ENCODE measurements at regions not wholly inside any gene's neighbourhood (a gene's known extent, or its start where the extent isn't known, plus 50 kb on each side); places are given as distances from the start of the nearest gene placed in this dataset.

DNA sequence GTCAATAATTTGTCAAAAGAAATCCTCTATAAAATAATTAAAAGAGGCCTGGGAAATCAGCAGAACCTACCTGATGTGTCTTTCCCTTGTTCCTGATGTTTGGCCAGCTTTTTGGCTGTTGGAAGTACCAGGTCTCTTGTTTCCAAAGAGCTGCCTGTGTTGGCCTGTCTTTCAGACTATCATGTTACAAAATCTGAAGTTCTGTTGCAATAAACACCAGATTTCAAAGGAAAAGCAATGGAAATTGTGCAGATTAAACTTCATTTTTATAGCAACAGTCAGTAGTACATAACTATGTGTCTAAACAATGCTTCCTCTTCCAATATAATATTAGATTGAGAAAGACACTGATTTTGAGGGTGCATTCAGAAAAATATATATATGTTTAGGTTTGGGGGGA lies 647.2 kb upstream of the CXADR start:
- Mint-ChIP-seq H3K4me3 (no peak overlapping the region), H3K36me3 (no peaks in the 10 kb centered on the region), H3K9me3 (ENCODE audit: low read depth) (peaks cover 7% of the 10 kb centered on the region), H3K4me1 (ENCODE audit: low read depth) (no peaks in the 10 kb centered on the region), H3K27me3 (no peaks in the 10 kb centered on the region), H3K27ac (no peak overlapping the region)

DNA sequence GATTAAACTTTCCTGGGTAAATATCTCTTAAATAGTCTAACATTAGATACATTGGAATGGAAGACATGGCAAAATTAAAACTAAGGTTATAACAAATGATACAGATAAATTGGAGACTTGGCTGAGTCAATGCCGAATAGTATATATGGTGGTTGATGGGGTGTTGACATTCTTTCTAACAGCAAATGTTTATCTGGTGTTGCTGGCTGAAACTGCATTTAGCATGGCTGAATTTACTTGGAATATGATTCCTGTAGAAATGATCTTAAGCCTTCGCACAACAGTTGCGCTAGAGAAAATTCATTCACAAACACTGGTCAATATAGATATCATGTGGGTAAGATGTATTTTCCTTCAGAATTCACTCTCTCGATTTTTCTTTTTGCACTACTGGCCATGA lies 646.0 kb upstream of the CXADR start:
- H3K36me3 Mint-ChIP-seq: no peaks in the 10 kb centered on the region
- H3K27me3 Mint-ChIP-seq: no peaks in the 10 kb centered on the region
- peaks cover under 1% of the 10 kb centered on the region for H3K9me3 Mint-ChIP-seq (ENCODE audit: low read depth)
- no peak overlapping the region for H3K27ac Mint-ChIP-seq
- no peaks in the 10 kb centered on the region for H3K4me1 Mint-ChIP-seq (ENCODE audit: low read depth)
- no peak overlapping the region for H3K4me3 Mint-ChIP-seq

- Mint-ChIP-seq H3K4me3 (no peak overlapping the region), H3K36me3 (no peaks in the 10 kb centered on the region), H3K27me3 (no peaks in the 10 kb centered on the region), H3K4me1 (ENCODE audit: low read depth) (no peaks in the 10 kb centered on the region), H3K27ac (no peak overlapping the region), H3K9me3 (ENCODE audit: low read depth) (no peaks in the 10 kb centered on the region)
Observed at GRCh38 chr21:16870103-16870502, 642.7 kb upstream of the CXADR start.

GRCh38 chr21:16872616-16873015 lies 640.2 kb upstream of the CXADR start:
- no peaks in the 10 kb centered on the region for H3K4me1 Mint-ChIP-seq (ENCODE audit: low read depth)
- peaks cover 3% of the 10 kb centered on the region for H3K9me3 Mint-ChIP-seq (ENCODE audit: low read depth)
- H3K27ac Mint-ChIP-seq: no peak overlapping the region
- no peak overlapping the region for H3K4me3 Mint-ChIP-seq
- H3K36me3 Mint-ChIP-seq: no peaks in the 10 kb centered on the region
- no peaks in the 10 kb centered on the region for H3K27me3 Mint-ChIP-seq

- Mint-ChIP-seq H3K27me3 (no peaks in the 10 kb centered on the region), H3K9me3 (ENCODE audit: low read depth) (peaks cover 3% of the 10 kb centered on the region), H3K4me1 (ENCODE audit: low read depth) (no peaks in the 10 kb centered on the region), H3K36me3 (no peaks in the 10 kb centered on the region), H3K27ac (no peak overlapping the region), H3K4me3 (no peak overlapping the region)
Observed at GRCh38 chr21:16873176-16873575, 639.7 kb upstream of the CXADR start.

GRCh38 chr21:16873596-16873995 lies 639.2 kb upstream of the CXADR start:
- Mint-ChIP-seq H3K4me1 (ENCODE audit: low read depth) (no peaks in the 10 kb centered on the region), H3K36me3 (no peaks in the 10 kb centered on the region), H3K4me3 (no peak overlapping the region), H3K27me3 (no peaks in the 10 kb centered on the region), H3K27ac (no peak overlapping the region), H3K9me3 (ENCODE audit: low read depth) (peaks cover 3% of the 10 kb centered on the region)

GRCh38 chr21:16879479-16879878 lies 633.4 kb upstream of the CXADR start:
- no peaks in the 10 kb centered on the region for H3K27me3 Mint-ChIP-seq
- no peak overlapping the region for H3K4me3 Mint-ChIP-seq
- no peaks in the 10 kb centered on the region for H3K4me1 Mint-ChIP-seq (ENCODE audit: low read depth)
- H3K36me3 Mint-ChIP-seq: no peaks in the 10 kb centered on the region
- H3K9me3 Mint-ChIP-seq (ENCODE audit: low read depth): peaks cover 9% of the 10 kb centered on the region
- H3K27ac Mint-ChIP-seq: no peak overlapping the region

DNA sequence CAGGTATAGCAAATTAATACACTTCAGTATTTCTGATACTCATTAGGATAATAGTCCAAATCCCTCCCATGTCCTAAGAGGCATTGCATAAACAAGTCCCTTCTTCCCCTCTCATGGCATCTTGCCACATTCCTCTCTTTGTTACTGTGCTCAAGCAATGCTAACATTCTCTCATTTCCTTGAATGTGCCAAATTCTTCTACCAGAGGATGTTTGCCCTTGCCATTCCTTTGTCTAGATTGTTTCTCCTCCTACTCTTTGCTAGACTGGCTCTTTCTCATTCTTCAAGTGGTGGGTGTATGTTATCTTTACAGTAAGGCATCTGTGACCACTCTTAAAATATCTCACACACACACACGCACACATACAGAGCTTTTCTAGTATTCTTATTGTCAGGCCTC lies 621.0 kb upstream of the CXADR start:
- Mint-ChIP-seq H3K4me1 (ENCODE audit: low read depth) (no peaks in the 10 kb centered on the region), H3K36me3 (no peaks in the 10 kb centered on the region), H3K27ac (no peak overlapping the region), H3K27me3 (no peaks in the 10 kb centered on the region), H3K9me3 (ENCODE audit: low read depth) (peaks cover 10% of the 10 kb centered on the region), H3K4me3 (no peak overlapping the region)

GRCh38 chr21:16900685-16901084 lies 612.2 kb upstream of the CXADR start:
- H3K4me1 Mint-ChIP-seq (ENCODE audit: low read depth): no peaks in the 10 kb centered on the region

GRCh38 chr21:16908077-16908476 lies 604.8 kb upstream of the CXADR start:
- Mint-ChIP-seq H3K36me3 (no peaks in the 10 kb centered on the region), H3K9me3 (ENCODE audit: low read depth) (peaks cover 17% of the 10 kb centered on the region), H3K27ac (no peak overlapping the region), H3K4me1 (ENCODE audit: low read depth) (no peaks in the 10 kb centered on the region), H3K27me3 (no peaks in the 10 kb centered on the region), H3K4me3 (no peak overlapping the region)

More at GRCh38 chr21:16900685-16901084, 612.2 kb upstream of the CXADR start:
- Mint-ChIP-seq H3K27me3 (no peaks in the 10 kb centered on the region), H3K4me3 (no peak overlapping the region), H3K27ac (no peak overlapping the region), H3K36me3 (no peaks in the 10 kb centered on the region), H3K9me3 (ENCODE audit: low read depth) (peaks cover 4% of the 10 kb centered on the region)

DNA sequence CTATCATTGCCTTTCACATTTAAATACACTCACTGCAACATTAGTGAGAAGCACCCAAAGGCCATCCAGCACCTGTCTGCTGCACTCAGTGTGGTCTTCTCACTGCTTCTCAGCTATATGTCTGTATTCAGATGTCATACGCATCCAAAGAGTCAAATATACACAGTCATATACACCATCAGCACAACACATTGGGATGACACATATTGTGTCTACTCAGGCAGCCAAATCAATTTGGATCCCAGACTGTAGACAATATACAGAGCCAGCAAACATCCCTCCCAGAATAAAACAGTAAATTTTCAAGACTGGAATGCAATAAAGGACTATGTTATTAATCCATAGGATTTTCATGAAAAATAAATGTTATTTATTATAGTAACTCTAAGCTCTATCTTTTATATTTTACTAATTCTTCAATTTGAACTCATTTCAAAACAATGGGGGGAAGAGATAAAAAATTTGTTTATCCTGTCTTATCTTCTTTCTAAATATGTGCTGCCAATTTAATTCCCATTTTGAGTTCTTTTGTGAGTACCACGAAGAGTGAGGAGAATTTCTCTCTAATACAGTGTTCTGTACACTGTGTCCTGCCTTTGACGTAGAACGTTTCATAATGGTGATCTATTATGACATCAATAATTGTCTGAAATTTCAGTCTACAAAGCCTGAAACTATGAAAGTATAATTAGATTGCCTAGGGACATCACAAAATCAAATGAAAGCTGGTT lies 602.2 kb upstream of the CXADR start:
- Mint-ChIP-seq H3K4me1 (ENCODE audit: low read depth) (no peaks in the 10 kb centered on the region), H3K9me3 (ENCODE audit: low read depth) (peaks cover 17% of the 10 kb centered on the region), H3K4me3 (no peak overlapping the region), H3K36me3 (no peaks in the 10 kb centered on the region), H3K27ac (no peak overlapping the region), H3K27me3 (no peaks in the 10 kb centered on the region)

- Mint-ChIP-seq H3K4me3 (no peak overlapping the region), H3K9me3 (ENCODE audit: low read depth) (peaks cover 11% of the 10 kb centered on the region), H3K36me3 (no peaks in the 10 kb centered on the region), H3K4me1 (ENCODE audit: low read depth) (no peaks in the 10 kb centered on the region), H3K27me3 (no peaks in the 10 kb centered on the region), H3K27ac (no peak overlapping the region)
Observed at GRCh38 chr21:16911166-16911607, 601.7 kb upstream of the CXADR start.

- H3K27ac Mint-ChIP-seq: no peak overlapping the region
- H3K4me1 Mint-ChIP-seq (ENCODE audit: low read depth): no peaks in the 10 kb centered on the region
- H3K36me3 Mint-ChIP-seq: no peaks in the 10 kb centered on the region
- no peak overlapping the region for H3K4me3 Mint-ChIP-seq
- H3K9me3 Mint-ChIP-seq (ENCODE audit: low read depth): peaks cover 10% of the 10 kb centered on the region
- no peaks in the 10 kb centered on the region for H3K27me3 Mint-ChIP-seq
Observed at GRCh38 chr21:16912075-16912474, 600.8 kb upstream of the CXADR start.

DNA sequence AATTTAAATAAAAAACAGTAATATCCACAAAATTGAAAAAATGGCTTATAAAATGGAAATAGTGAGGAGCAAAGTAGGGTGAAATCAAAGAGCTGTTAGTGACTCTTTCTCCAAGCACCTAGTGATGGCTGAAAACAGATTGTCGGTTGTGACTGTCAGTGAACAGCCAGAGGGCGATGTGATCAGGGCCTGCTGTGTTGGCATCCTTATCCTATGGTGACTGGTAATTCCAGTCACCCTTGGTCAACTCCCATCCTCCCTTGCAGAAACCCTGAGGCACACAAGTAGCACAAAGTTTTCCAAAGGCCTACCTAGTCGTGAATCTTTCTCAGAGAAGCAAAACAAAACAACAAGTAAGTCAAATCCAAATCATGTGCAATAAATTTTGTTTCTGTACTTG lies 599.8 kb upstream of the CXADR start:
- H3K27me3 Mint-ChIP-seq: no peaks in the 10 kb centered on the region
- H3K4me3 Mint-ChIP-seq: no peak overlapping the region
- H3K4me1 Mint-ChIP-seq (ENCODE audit: low read depth): no peaks in the 10 kb centered on the region
- peaks cover 7% of the 10 kb centered on the region for H3K9me3 Mint-ChIP-seq (ENCODE audit: low read depth)
- H3K27ac Mint-ChIP-seq: no peak overlapping the region
- H3K36me3 Mint-ChIP-seq: no peaks in the 10 kb centered on the region

- no peaks in the 10 kb centered on the region for H3K9me3 Mint-ChIP-seq (ENCODE audit: low read depth)
- H3K4me1 Mint-ChIP-seq (ENCODE audit: low read depth): no peaks in the 10 kb centered on the region
- H3K27ac Mint-ChIP-seq: no peak overlapping the region
- H3K27me3 Mint-ChIP-seq: no peaks in the 10 kb centered on the region
- no peaks in the 10 kb centered on the region for H3K36me3 Mint-ChIP-seq
- H3K4me3 Mint-ChIP-seq: no peak overlapping the region
Observed at GRCh38 chr21:16928439-16928838, 584.4 kb upstream of the CXADR start.

- no peak overlapping the region for H3K4me3 Mint-ChIP-seq
- H3K9me3 Mint-ChIP-seq (ENCODE audit: low read depth): peaks cover 3% of the 10 kb centered on the region
- no peak overlapping the region for H3K27ac Mint-ChIP-seq
- H3K36me3 Mint-ChIP-seq: no peaks in the 10 kb centered on the region
- no peaks in the 10 kb centered on the region for H3K4me1 Mint-ChIP-seq (ENCODE audit: low read depth)
- no peaks in the 10 kb centered on the region for H3K27me3 Mint-ChIP-seq
Observed at GRCh38 chr21:16932314-16932713, 580.5 kb upstream of the CXADR start.

All from activated naive CD8-positive, alpha-beta T cell (primary cell).